A673 (cell line): ENCODE measurements at regions not wholly inside any gene's neighbourhood (a gene's known extent, or its start where the extent isn't known, plus 50 kb on each side); places are given as distances from the start of the nearest gene placed in this dataset.

Source experiments
- CTCF ChIP-seq: fragments of 300-800, 200-600 bp; sonication (generic); conservative IDR thresholded peaks from 2 replicates; pipeline ENCODE4 v1.5.1; 2017; ENCODE audit warnings: low read depth, mild to moderate bottlenecking, antibody characterized with exemption, low read length, moderate library complexity, mixed read lengths
- EZH2 ChIP-seq: fragments of 200-600 bp; sonication (generic); IDR thresholded peaks from 2 replicates; pipeline ENCODE4 v1.6.1; 2017; ENCODE audit warnings: borderline replicate concordance, low read depth, mild to moderate bottlenecking, mixed read lengths, antibody characterized with exemption, low read length; ENCODE audit not compliant: poor library complexity, severe bottlenecking

- TF ChIP-seq EZH2 (no peak), CTCF (no peak)
Observed at GRCh38 chr12:125853670-125854069, 788.4 kb downstream of the AACS start.
